HCT116 (cell line): ENCODE measurements at regions not wholly inside any gene's neighbourhood (a gene's known extent, or its start where the extent isn't known, plus 50 kb on each side); places are given as distances from the start of the nearest gene placed in this dataset.

Source experiments
- ATAC-seq: fragments of 200-7000 bp; cut with Tn5 transposase; 2 replicates; pipeline ENCODE4 v1.9.1; 2020; ENCODE audit warnings: mild to moderate bottlenecking, moderate library complexity
- BruUV-seq: library from RNA; stranded (reverse); fragments of 400-500 nt; replicated peaks from 2 replicates; lab custom pipeline; 2021; lab: Mats Ljungman, UMichigan
- CTCF ChIA-PET: fragments of 300-600 bp; sonication (Branson Sonifier 250); formaldehyde crosslinking; loops from one replicate; lab custom pipeline; 2021; ENCODE audit warnings: antibody characterized with exemption; lab: Charles Lee
- POLR2A ChIA-PET: fragments of 300-600, 350-600 bp; sonication (Branson Sonifier 250); formaldehyde crosslinking; loops from one replicate; lab custom pipeline; 2021; ENCODE audit warnings: antibody characterized with exemption; lab: Charles Lee
- RAD21 ChIA-PET, 2 experiments: fragments of 300-600 bp; sonication (Branson Sonifier 250); formaldehyde crosslinking; loops; one replicate each; lab custom pipeline; 2023; ENCODE audit warnings: low total read pairs in 2 of 2; ENCODE audit not compliant: uncharacterized antibody in 2 of 2, unreplicated experiment in 2 of 2, low non-redundant PET in 1 of 2; lab: Charles Lee
- DNase-seq: peaks from one replicate; pipeline ENCODE4 v3.0.0-alpha.2; 2010; ENCODE audit warnings: low read depth, low spot score
- H2AFZ ChIP-seq: fragments of 200-600 bp; shearing (Covaris generic), sonication (generic); 2 replicates; pipeline ENCODE4 v1.6.1; 2017; ENCODE audit warnings: low read depth, mixed run types, mixed read lengths, antibody characterized with exemption, low read length; ENCODE audit not compliant: poor library complexity, severe bottlenecking
- H3K27ac ChIP-seq: 2 replicates; pipeline ENCODE4 v1.5.1; 2012; ENCODE audit warnings: low read depth, low read length
- H3K27me3 ChIP-seq: fragments of 200-600 bp; sonication (generic); 2 replicates; pipeline ENCODE4 v1.6.1; 2016; ENCODE audit warnings: mixed run types, low read length, mixed read lengths; ENCODE audit not compliant: insufficient read depth
- H3K36me3 ChIP-seq, 2 experiments: fragments of 200-500 bp in 1 of 2; fragments of 200-600 bp in 1 of 2; sonication (Bioruptor generic) in 1 of 2; sonication (generic) in 1 of 2; 2 replicates each; pipeline versions ENCODE4 v1.5.1 to v1.6.1; 2014 to 2016; ENCODE audit warnings: low read length in 2 of 2, inconsistent platforms in 1 of 2, mixed read lengths in 1 of 2, mixed run types in 1 of 2; ENCODE audit not compliant: insufficient read depth in 2 of 2, control insufficient read depth in 1 of 2
- H3K4me1 ChIP-seq, 2 experiments: fragments of 200-600 bp in 1 of 2; sonication (generic) in 1 of 2; 2 replicates each; pipeline versions ENCODE4 v1.5.1 to v1.6.1; 2012 to 2017; ENCODE audit warnings: low read length in 2 of 2, inconsistent platforms in 1 of 2, mild to moderate bottlenecking in 1 of 2, mixed read lengths in 1 of 2, mixed run types in 1 of 2, moderate library complexity in 1 of 2; ENCODE audit not compliant: insufficient read depth in 2 of 2, control insufficient read depth in 1 of 2
- H3K4me2 ChIP-seq: fragments of 200-600 bp; sonication (generic); 2 replicates; pipeline ENCODE4 v1.6.1; 2017; ENCODE audit warnings: mixed run types, low read length, mixed read lengths
- H3K4me3 ChIP-seq, 2 experiments: fragments of 200-600 bp in 1 of 2; sonication (generic) in 1 of 2; replicated peaks in 1 of 2; 2 replicates each; pipeline ENCODE4 v1.5.1; 2011 to 2016; ENCODE audit warnings: low read length in 2 of 2, control low read depth in 1 of 2, low read depth in 1 of 2, mild to moderate bottlenecking in 1 of 2, mixed read lengths in 1 of 2, mixed run types in 1 of 2
- H3K79me2 ChIP-seq: fragments of 200-600 bp; sonication (generic); 2 replicates; pipeline ENCODE4 v1.6.1; 2017; ENCODE audit warnings: mild to moderate bottlenecking, mixed run types, low read length, moderate library complexity, mixed read lengths; ENCODE audit not compliant: insufficient read depth
- H3K9ac ChIP-seq: fragments of 200-600 bp; sonication (generic); 2 replicates; pipeline ENCODE4 v1.6.1; 2016; ENCODE audit warnings: low read length, mixed read lengths
- H3K9me2 ChIP-seq: fragments of 200-600 bp; sonication (generic), shearing (Covaris generic); 2 replicates; pipeline ENCODE4 v1.6.1; 2017; ENCODE audit warnings: mixed run types, mild to moderate bottlenecking, moderate library complexity; ENCODE audit not compliant: insufficient read depth
- H3K9me3 ChIP-seq, 2 experiments: fragments of 200-500 bp in 1 of 2; fragments of 200-600 bp in 1 of 2; sonication (Bioruptor generic) in 1 of 2; sonication (generic) in 1 of 2; 2 replicates each; pipeline ENCODE4 v1.6.1; 2014 to 2017; ENCODE audit warnings: low read length in 2 of 2, mixed read lengths in 2 of 2, inconsistent platforms in 1 of 2, low read depth in 1 of 2, mild to moderate bottlenecking in 1 of 2, mixed run types in 1 of 2, moderate library complexity in 1 of 2; ENCODE audit not compliant: control insufficient read depth in 1 of 2, insufficient read depth in 1 of 2
- H4K20me1 ChIP-seq: fragments of 200-600 bp; sonication (generic), shearing (Covaris generic); 2 replicates; pipeline ENCODE4 v1.6.1; 2017; ENCODE audit warnings: mixed run types, mild to moderate bottlenecking, moderate library complexity; ENCODE audit not compliant: insufficient read depth
- POLR2AphosphoS5 ChIP-seq: IDR thresholded peaks from 2 replicates; pipeline ENCODE4 v1.6.1; 2011; ENCODE audit warnings: mild to moderate bottlenecking, low read depth, low read length, moderate library complexity
- YY1 ChIP-seq: IDR thresholded peaks from 2 replicates; pipeline ENCODE4 v1.6.1; 2011; ENCODE audit warnings: low read length, low read depth, moderate library complexity, mild to moderate bottlenecking; ENCODE audit not compliant: insufficient replicate concordance; ENCODE audit errors: extremely low read depth
- intact Hi-C: fragments of 100-400 bp; cut with micrococcal nuclease; formaldehyde crosslinking; loops from 2 replicates; pipeline ENCODE4 v1.10.0; 2022
- TF ChIP-seq, protein P1 (sequence below): IDR thresholded peaks from 2 replicates; pipeline ENCODE4 v1.6.1; 2012
- TF ChIP-seq, protein P2 (sequence below): IDR thresholded peaks from 2 replicates; pipeline ENCODE4 v1.6.1; 2012

DNA sequence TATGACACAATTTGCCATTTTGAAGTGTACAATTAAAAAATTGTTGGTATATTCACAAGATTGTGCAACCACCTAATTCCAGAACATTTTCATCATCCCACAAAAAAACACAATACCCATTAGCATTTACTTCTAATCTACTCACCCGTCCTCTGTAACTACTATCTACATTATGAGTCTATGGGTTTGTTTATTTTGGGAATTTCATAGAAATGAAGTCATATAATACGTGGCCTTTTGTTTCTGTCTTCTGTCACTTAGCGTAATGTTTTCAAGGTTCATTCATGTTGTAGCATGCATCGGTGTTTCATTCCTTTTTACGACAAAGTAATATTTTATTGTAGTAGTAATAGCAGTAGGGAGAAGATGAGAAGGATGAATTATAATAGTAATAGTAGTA lies 55.2 kb upstream of the CNTN6 start:
- no peaks in the 10 kb centered on the region for H3K36me3 ChIP-seq
- H3K9me2 ChIP-seq, result no peaks in the 10 kb centered on the region
- RAD21 ChIA-PET, result no interaction called here
- TF ChIP-seq YY1, result no peak
- TF ChIP-seq, protein P1, sequence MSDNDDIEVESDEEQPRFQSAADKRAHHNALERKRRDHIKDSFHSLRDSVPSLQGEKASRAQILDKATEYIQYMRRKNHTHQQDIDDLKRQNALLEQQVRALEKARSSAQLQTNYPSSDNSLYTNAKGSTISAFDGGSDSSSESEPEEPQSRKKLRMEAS, result no peak
- TF ChIP-seq, protein P2, sequence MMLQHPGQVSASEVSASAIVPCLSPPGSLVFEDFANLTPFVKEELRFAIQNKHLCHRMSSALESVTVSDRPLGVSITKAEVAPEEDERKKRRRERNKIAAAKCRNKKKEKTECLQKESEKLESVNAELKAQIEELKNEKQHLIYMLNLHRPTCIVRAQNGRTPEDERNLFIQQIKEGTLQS, result no peak
- no peak for TF ChIP-seq POLR2AphosphoS5
- TF ChIP-seq, all 23 proteins: peak for 0
- intact Hi-C loops, result no loop called here
- no TSS peak for BruUV-seq
- no peak overlapping the region for H3K9ac ChIP-seq
- no peak overlapping the region for H3K27ac ChIP-seq
- no peaks in the 10 kb centered on the region for H4K20me1 ChIP-seq
- POLR2A ChIA-PET, result no interaction called here
- H3K4me1 ChIP-seq, result no peaks in the 10 kb centered on the region
- H2AFZ ChIP-seq, result no peak overlapping the region
- CTCF ChIA-PET, result no interaction called here
- peaks cover 0 to 12% of the 10 kb centered on the region in 2 experiments; a peak in 2 of 4 replicates for H3K9me3 ChIP-seq
- no peak overlapping the region for H3K4me3 ChIP-seq
- H3K4me2 ChIP-seq, result no peak overlapping the region
- no peak for ATAC-seq
- no peaks in the 10 kb centered on the region for H3K27me3 ChIP-seq
- H3K79me2 ChIP-seq, result no peaks in the 10 kb centered on the region
- DNase-seq, result no peak
